Hematopoietic multipotent progenitor cell treated with erythropoietin and hydrocortisone succinate and interleukin-3 and kit ligand, for 6 days (in vitro differentiated cells): ENCODE measurements at regions not wholly inside any gene's neighbourhood (a gene's known extent, or its start where the extent isn't known, plus 50 kb on each side); places are given as distances from the start of the nearest gene placed in this dataset.
"Not testable (repeated sequence)": the region's sequence is repeated elsewhere in the genome, so short reads cannot be mapped to it uniquely, and the experiment has no call there.

Source experiments
- DNase-seq: peaks from one replicate; pipeline ENCODE4 v3.0.0-alpha.2; 2015

DNA sequence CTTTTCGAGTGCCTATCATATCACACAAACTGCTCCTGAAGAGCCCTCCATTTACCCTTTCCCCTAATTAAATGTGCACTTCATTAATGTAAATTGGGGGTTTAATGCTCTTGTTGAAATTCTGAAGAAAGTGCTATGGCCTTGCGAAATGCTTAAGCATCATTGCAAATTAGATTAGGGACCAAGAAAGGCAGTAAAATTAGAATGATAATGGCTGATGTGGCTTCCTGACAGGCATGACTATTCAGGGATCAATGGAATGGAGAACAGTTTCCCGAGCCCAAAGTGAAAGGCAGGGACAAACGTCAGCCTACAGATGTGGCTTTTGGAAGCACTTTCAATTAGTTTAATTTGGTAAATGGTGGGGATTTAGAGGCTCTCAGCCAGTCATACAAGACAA is 120.1 kb downstream of the NKX6-1 start:
- no peak for DNase-seq

DNA sequence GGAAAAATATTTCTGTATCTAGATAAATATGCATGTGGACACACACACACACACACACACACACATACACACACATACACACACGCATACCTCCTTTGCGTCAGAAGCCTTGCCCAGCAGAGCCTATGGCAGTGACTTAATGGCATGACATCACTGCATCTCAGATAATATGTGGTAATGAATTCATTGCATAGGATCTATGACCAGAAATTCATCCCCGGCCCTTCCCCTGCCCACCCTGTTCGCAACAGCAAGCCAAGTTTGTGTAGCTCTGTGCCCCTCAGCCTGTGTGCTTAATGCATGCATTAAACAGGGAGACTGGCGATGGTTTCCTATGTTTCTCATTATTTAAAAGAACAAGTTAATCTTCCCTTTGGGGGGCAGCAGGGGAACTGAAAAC is 120.7 kb downstream of the NKX6-1 start:
- no peak for DNase-seq

DNA sequence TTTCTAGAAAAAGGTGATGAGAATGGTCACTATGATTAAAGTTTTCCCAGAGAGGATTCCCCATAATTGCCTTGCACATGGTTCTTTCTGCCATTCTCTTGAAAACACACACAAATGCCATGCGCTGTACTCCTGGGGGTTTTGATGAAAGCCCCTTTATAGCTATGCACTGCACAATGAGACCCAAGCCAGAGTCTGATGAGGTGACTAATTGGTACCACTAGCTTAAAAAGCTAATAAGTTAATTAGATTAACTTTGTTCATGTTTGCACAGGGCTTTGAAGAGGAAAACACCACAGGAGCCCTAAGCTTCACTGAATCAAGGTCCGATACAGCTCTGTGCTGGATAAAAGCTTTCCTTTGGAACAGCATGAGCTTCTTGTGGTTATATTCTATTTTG is 132.2 kb downstream of the NKX6-1 start:
- DNase-seq, result no peak

DNA sequence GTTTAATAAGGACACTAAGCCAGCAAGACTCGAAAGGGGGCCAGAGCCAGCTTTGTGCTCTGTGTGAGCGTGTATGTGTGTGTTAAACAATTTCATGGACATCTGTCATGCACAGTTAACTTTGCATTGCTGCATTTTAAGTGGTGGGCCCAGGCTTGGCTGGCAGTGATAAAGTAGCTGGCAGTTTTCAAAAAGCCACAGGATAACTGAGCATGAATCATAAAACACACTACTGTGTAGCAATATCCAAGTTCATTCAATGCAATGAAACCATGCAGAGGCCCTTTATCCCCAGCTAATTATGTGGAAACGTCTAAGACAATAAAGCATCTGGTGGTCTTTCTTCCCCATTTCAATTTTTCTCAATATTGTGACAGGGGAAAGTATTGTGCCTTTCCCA is 132.9 kb downstream of the NKX6-1 start:
- no peak for DNase-seq

DNA sequence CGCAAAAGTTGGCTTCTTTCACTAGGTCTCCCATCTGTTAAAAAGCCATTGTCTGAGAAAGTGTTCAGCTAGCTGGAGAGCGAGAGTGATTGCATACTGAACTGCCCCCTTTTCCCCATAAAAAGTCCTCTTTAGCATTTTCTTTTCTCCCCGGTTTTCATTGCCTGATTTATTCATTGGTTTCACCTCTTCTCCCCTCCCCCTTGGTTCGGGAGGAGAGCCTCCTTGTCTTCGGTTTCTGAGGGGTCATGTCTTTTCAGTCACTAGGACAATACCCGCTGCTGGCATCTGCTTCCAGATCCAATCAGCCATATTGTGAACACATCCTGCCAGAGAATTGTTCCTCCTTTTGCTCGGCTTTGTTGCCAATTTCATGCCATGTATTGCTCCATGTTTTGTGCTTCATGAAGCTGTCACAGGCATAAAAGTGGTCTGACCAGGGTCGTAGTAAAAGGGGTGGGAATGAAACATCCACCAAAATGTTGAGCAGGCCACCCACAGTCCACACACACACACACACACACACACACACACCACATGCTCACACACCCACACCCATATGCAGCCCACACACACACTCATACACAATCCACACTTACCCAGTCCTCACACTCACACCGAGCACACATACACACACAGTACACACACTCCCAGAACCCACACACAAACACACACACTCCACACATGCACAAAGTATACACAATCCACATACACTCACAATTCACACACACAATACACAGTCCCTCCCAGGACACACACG is 136.0 kb downstream of the NKX6-1 start:
- DNase-seq, result no peak

DNA sequence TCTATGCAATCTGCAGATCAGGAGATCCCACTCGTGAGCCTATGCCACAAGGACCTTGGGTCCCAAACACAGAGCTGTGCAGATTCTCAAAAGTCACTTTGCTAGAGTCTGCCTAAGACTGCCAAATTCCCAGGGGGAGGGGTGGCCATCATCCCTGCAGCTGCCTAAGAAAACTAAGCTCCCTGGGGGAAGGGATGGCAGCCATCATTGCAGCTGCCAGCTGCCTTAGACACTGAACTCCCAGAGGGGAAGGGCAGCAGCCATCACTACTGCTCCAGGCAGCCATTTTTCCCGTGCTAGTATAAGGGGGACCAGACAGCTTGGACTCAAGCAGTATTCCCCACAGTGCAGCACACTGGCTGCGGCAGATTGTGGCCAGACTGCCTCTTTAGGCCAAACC is 156.9 kb downstream of the NKX6-1 start:
- no peak for DNase-seq

DNA sequence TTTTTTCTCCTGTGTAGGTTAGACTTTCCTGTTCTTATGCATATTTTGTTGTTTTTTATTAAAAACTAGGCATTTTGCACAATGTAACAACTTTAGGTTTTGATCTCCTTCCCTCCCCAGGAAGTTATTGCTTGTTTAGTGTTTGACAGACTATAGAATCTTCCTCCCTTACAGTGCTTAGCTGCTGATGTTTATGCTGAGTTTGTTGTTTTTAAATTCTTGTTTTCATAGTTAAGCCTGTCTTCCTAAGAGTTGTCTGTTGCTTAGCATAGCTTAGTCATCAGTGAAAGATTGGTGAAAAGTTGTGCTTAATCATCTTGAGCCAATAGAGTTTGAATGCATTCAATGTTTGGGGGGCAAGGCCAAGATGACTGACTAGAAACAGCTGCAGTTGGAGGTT is 157.5 kb downstream of the NKX6-1 start:
- no peak for DNase-seq

DNA sequence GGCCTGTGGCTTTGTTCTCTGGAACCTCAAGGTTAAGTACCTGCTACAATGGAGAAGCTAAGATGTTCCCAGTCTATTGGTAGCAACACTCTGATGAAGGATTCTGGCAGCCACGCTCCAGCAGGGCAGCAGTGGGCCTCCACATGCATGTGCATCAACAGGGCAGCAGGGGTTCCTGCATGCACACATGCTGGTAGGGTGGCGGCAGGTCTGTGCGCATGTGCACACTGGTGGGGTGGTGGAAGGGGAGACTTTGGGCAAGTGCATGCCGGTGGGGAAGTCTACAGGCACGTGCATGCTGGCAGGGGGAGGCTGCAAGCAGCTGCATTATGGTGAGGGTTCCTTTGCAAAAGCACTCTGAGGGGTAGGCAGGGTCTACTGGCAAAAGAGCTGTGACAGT is 160.7 kb downstream of the NKX6-1 start:
- no peak for DNase-seq

DNA sequence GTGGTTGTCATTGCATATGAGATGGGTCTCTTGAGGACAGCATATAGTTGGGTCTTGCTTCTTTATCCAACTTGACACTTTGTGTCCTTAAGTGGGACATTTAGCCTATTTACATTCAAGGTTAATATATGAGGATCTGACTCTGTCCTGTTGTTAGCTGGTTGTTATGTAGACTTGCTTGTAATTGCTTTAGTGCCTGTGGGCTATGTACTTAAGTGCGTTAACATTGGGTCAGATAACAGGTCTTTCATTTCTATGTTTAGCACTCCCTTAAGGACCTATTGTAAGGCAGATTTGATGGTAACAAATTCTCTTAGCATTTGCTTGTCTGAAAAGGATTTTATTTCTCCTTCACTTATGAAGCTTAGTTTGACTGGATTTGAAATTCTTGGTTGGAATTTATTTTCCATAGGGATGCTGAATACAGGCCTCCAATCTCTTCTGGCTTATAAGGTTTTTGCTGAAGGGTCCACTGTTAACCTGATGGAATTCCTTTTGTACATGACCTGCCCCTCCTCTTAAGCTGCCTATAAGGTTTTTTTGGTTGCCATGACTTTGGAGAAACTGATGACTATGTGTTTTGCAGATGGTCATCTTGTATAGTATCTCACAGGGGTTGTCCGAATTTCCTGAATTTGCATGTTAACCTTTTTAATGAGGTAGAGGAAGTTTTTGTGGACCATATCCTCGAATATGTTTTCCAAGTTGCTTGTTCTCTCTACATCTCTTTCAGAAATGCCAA is 162.0 kb downstream of the NKX6-1 start:
- no peak for DNase-seq

DNA sequence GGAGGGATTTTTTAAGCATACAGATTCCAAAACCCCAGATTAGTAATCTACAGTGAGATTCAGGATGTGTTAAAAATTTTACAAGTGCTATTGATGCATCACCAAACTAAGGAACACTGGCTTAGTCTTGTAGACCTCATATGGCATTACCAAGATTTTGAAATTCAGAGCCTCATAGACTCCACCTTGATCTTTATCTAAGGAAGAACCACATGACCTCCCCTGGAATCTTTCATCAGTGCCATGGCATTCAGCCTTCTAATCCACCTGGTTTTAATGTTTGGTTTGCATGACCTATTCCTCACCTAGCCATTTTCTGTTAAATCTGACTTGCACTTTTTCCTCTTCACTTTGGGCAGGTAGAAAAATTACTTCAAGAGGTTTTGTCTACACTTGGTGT is 171.6 kb downstream of the NKX6-1 start:
- no peak for DNase-seq

DNA sequence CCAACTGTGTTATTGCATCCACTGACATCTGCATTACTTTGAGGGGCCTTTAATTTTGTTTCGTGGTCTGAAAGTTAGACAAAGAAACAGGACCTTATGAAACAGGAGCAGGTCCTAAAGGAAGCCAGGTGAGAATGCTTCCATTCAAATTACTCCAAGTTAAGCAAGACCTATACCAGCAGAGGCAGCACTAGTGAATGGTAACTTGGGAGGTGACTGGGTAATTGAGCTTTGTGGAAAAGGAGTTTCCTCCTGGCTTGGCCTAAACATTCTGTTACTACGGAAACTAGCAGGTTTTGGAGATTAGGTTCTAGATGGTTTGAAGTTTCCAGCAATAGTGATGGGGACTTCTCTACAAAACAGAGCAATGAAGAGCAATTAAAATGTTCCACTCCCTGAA is 173.5 kb downstream of the NKX6-1 start:
- DNase-seq, result no peak

DNA sequence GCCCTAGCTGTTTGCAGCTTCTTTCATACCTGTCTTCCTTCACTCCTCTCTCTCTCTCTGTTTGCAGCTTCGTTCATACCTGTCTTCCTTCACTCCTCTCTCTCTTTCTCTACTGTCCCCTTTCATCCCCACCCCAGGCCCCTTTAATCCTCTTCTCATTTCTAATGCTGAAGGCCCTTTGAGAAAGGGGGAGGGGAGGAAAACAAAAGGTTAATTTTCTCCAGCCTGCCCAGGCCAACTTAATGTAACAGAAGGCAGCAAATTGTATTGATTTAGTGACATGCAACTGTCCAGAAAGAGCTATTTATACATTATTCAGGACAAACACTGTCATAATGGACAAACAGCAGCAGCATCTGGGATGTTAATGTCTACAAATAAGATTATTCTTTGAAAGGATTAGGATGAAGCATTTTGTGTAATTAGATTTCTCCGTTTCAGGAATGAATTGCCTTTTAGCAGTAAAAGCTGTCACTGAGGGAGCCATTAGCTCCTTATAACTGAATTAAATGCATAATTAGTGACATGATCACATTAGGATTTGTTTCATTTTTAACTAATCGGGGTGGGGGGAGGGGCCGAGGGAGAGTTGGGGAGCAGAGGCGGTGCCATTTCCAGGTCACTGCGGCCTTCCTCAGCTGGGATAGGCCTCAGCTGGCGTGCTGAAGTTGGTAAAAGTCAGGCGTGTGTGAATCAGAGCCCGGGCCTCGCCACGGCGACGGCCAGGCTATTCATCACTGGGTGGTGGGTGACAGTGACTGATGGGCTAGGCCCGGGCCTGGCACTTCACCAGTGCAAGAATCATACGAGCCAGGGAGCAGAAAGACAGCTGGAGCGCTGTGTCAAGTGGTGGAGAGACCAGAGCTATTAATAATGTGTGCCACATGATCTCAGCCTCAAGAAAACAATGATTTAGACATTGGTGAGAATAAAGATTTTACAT is 174.5 kb downstream of the NKX6-1 start:
- DNase-seq, result no peak

DNA sequence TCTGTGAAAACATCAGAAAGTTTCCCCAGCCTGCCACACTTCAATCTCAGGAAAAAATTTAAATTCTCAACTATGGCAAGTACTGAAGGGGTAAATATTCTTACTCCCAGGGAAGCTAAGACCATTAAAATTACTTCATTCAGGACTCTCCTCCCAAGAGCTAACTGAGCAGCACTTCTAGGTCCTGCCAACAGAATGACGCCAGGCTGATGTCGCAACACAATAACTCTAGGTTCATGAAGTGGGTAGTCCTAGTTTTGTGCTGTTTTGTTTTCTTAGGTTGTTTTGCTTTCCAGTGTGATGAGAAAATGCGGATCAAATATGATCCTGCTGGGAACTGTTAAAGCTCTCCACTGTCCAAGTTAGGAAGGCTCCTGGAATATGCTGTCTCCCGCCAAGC is 180.0 kb downstream of the NKX6-1 start:
- no peak for DNase-seq

DNA sequence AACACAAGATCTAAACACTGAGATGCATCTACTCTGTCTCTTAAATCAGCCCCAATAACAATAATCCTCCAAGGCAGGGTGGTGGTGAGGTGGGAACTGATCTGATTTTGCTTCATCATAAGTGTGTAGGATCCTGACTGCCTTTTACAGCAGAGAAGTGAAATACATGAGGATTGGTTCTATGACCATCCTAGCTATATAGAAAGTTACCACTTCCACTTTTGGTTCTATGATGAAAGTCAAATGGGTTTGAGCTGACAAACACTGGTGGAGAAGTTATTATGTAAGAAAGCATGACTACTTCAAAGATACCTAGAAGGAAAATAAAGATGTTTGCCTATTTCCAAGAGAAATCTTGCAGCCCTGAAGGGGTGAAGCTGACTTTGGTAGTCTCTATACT is 181.6 kb downstream of the NKX6-1 start:
- no peak for DNase-seq

DNA sequence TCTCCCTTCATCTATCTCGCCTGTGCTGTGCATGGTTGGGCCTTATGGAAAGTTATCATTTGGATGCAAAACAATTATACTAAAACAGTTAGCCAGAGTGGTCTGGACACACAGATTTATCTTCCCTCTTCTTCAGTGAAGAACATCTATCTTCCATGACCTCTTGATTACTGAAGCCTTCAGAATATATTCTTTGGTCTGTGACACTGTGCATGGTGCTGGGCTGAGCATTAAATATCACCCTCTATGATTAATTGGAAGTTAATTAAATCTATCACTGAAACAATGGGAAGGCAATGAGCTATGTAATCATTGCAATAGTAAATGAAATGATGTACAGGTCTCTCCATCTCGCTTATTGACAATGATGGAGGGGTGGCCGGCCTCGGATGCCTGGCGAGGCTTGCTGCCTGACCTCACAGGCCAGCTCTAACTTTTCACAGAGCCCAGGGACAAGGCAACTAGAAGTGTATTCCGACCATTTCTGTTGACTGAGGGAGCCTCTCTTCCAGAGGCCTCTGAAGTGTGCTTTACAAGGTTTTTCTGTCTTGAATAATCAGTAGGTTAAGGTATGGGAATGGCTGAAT is 186.6 kb downstream of the NKX6-1 start:
- DNase-seq, result no peak

DNA sequence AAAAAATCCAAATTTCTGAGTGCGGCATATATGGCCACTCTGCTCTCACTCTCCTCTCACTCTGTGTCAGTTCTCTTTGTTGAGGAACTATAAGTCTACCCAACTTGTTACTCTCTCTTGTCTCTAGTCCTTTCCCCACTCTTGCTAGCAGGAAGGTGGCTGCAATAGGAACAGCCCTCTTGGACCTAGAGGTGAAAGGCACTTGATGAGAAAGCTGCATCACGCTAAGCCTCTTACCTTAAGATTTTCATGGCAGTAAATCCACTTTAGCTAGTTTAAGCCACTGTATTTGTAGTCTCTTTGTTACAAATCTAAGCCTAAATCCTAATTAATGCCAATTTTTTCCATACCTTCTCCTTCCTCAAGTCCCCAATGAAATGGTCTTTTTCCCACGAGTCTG is 189.9 kb downstream of the NKX6-1 start:
- no peak for DNase-seq

DNA sequence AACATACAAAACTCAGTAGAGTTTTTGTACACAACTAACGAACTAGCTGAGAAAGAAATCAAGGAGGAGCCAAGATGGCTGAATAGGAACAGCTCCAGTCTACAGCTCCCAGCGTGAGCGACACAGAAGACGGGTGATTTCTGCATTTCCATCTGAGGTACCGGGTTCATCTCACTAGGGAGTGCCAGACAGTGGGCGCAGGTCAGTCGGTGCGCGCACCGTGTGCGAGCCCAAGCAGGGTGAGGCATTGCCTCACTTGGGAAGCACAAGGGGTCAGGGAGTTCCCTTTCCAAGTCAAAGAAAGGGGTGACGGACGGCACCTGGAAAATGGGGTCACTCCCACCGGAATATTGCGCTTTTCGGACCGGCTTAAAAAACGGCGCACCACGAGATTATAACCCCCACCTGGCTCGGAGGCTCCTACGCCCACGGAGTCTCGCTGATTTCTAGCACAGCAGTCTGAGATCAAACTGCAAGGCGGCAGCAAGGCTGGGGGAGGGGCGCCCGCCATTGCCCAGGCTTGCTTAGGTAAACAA is 200.3 kb downstream of the NKX6-1 start:
- not testable (repeated sequence) for DNase-seq

DNA sequence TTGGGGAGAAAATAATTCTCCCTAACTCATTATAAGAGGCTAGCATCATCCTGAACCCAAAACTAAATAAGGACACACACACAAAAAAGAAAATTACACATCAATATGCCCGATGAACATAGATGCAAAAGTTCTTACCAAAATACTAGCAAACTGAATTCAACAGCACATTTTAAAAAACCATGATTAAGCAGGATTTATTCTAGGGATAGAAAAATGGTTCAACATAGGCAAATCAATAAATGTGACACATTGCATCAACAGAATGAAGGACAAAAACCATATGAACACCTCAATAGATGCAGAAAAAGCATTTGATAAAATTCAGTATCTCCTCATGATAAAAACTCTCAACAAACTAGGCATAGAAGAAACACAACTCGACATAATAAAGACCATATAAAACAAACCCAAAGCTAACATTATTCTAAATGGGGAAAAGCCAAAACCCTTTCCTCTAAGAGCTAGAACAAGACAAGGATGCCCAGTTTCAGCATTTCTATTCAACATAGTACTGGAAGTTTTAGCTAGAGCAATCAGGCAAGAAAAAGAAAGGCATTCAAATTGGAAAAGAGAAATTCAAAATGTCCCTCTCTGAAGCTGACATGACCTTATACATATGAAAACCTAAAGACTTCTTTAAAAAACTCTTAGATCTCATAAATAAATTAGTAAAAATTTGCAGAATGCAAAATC is 200.9 kb downstream of the NKX6-1 start:
- DNase-seq, result no peak

DNA sequence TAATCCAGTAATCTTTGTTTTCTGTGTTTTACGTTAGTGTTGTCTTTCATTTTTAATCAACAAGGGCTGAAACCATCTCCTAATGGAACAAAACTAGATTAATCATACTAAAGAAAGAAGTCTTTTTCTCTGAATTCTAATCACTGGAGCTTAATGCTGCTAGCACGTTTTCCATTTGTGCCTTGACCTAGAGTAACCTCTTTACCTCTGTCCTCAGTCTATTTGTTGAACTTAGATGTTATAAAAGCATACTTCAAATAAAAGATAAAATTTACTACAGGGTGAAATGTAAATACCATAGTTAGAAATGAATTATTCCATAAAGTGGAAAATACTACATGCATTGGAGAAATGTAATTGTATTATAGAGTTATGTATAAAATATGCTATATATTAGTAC is 207.1 kb downstream of the NKX6-1 start:
- no peak for DNase-seq

DNA sequence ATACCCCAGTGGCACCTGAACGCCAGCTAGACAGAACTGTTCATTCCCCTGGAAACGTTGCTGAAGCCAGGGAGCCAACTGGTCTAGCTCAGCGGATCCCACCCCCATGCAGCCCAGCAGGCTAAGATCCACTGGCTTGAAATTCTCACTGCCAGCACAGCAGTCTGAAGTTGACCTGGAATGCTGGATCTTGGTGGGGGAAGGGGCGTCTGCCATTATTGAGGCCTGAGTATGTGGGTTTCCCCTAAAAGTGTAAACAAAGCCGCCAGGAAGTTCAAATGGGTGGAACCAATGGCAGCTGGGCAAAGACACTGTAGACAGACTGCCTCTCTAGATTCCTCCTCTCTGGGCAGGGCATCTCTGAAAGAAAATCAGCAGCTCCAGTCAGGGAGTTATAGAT is 213.0 kb downstream of the NKX6-1 start:
- no peak for DNase-seq

DNA sequence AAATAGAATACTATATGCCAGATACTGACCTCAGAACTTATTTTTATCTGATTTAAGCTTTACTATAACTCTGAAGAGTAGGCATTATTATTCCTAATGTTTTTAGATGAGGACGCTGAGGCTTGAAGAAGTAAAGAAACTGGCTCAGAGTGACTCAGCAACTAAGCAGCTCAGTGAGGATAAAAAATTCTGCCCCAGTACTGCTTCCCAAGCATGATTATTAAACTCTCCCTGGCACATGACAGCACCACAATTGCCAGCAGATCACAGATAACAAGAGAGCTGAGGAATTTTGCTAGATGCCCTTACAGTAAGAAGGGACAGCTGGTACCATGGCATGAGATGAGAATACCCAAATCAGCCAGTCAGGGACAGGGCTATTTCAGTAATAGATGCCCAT is 219.4 kb downstream of the NKX6-1 start:
- DNase-seq, result no peak

DNA sequence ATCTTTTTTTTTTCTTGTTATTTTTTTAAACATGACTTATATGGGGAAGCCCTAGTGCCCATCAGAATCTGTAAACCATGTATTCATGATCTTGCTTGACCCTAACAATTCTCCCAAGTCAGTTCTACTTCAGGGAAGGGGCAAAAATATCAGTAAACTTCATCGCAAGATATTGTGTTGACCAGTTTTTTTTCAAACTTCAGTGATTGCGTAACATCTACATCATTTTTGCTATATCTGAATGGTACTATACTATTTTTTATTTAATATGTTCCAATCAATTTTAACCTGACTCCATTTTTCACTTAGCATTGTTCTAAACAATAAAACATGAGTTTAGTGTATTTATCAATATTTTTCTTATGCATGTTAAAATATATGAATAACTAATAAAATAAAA is 221.2 kb downstream of the NKX6-1 start:
- no peak for DNase-seq
